Smooth muscle cell of the brain vasculature (primary cell): ENCODE measurements at regions not wholly inside any gene's neighbourhood (a gene's known extent, or its start where the extent isn't known, plus 50 kb on each side); places are given as distances from the start of the nearest gene placed in this dataset.

Source experiments
- DNase-seq: peaks from one replicate; pipeline ENCODE4 v3.0.0-alpha.2; 2012; ENCODE audit warnings: low read depth, low spot score

- no peak for DNase-seq
Measured at GRCh38 chr4:80124246-80125211, 51.5 kb upstream of the ANTXR2 start.
